Ascending aorta (tissue), 2 donors: ENCODE measurements at regions not wholly inside any gene's neighbourhood (a gene's known extent, or its start where the extent isn't known, plus 50 kb on each side); places are given as distances from the start of the nearest gene placed in this dataset.

Experiments used
- DNase-seq, 2 donors: peaks; one replicate each; pipeline ENCODE4 v3.0.0-alpha.2; 2019; ENCODE audit warnings: low spot score in 2 of 2
- H3K27ac ChIP-seq, 2 donors: fragments of 200-600 bp; sonication (generic); one replicate each; pipeline ENCODE4 v1.5.1; 2016 to 2017; ENCODE audit warnings: mild to moderate bottlenecking in 1 of 2
- H3K27me3 ChIP-seq: fragments of 200-600 bp; sonication (generic); one replicate; pipeline ENCODE4 v1.5.1; 2017
- H3K36me3 ChIP-seq, 2 donors: fragments of 200-600 bp; sonication (generic); one replicate each; pipeline ENCODE4 v1.5.1; 2016
- H3K4me1 ChIP-seq, 2 donors: fragments of 200-600 bp; sonication (generic); one replicate each; pipeline ENCODE4 v1.5.1; 2016 to 2017; ENCODE audit warnings: mild to moderate bottlenecking in 1 of 2
- H3K4me3 ChIP-seq, 2 donors: fragments of 200-600 bp; sonication (generic); one replicate each; pipeline ENCODE4 v1.5.1; 2016 to 2017; ENCODE audit warnings: mild to moderate bottlenecking in 1 of 2
- H3K9me3 ChIP-seq, 2 donors: fragments of 200-600 bp; sonication (generic); one replicate each; pipeline ENCODE4 v1.5.1; 2016
- intact Hi-C: fragments of 100-400 bp; cut with DNase I; formaldehyde crosslinking; loops from one replicate; pipeline ENCODE4 v1.15.1; 2023
- TF ChIP-seq, protein P1 (sequence below), 3 experiments: fragments of 200-600 bp in 2 of 3; fragments of 450-650 bp in 1 of 3; sonication (generic) in 2 of 3; IDR thresholded peaks; one replicate each; pipeline ENCODE4 v1.5.1; 2016 to 2019; ENCODE audit warnings: antibody characterized with exemption in 3 of 3, mild to moderate bottlenecking in 1 of 3, moderate library complexity in 1 of 3

DNA sequence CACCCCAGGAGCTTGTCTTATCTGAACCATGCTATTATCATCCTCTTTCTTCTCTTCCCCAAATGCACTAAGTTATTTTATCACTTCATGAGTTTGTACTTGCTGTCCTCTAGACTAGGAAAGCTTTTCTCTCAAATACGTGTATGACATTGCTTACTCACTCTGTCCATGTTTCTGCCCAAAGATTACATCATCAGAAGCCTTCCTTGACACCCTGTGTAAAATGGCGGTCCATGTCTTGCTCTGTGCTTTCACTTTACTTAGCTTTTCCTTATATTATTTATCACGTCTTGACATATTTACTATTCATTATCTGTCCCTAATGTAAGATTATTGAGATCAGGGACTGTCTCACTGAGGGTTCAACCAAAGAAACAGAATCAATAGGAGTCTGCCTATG lies 196.1 kb upstream of the ZEB2 start:
- intact Hi-C loops, result loop anchor here (10.0 kb wide), 1 partner anchor 111 kb away; no protein-coding TSS in a partner anchor

GRCh38 chr2:144713410-144713809 lies 193.5 kb upstream of the ZEB2 start:
- DNase-seq, result no peak
- no peaks in the 10 kb centered on the region for H3K36me3 ChIP-seq
- TF ChIP-seq, protein P1, sequence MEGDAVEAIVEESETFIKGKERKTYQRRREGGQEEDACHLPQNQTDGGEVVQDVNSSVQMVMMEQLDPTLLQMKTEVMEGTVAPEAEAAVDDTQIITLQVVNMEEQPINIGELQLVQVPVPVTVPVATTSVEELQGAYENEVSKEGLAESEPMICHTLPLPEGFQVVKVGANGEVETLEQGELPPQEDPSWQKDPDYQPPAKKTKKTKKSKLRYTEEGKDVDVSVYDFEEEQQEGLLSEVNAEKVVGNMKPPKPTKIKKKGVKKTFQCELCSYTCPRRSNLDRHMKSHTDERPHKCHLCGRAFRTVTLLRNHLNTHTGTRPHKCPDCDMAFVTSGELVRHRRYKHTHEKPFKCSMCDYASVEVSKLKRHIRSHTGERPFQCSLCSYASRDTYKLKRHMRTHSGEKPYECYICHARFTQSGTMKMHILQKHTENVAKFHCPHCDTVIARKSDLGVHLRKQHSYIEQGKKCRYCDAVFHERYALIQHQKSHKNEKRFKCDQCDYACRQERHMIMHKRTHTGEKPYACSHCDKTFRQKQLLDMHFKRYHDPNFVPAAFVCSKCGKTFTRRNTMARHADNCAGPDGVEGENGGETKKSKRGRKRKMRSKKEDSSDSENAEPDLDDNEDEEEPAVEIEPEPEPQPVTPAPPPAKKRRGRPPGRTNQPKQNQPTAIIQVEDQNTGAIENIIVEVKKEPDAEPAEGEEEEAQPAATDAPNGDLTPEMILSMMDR (IDR thresholded peaks at IDR 0.05), result no peak
- H3K4me1 ChIP-seq, result peaks cover 0 to 5% of the 10 kb centered on the region in 2 donors
- intact Hi-C loops, result loop anchor here (10.0 kb wide), 1 partner anchor 109 kb away; no protein-coding TSS in a partner anchor
- H3K4me3 ChIP-seq, result no peak overlapping the region
- peaks cover 3 to 10% of the 10 kb centered on the region in 2 donors for H3K9me3 ChIP-seq
- peak overlapping the region; percentile 43 to 47 for H3K27ac ChIP-seq
- H3K27me3 ChIP-seq, result no peaks in the 10 kb centered on the region

More for the DNA sequence above, 196.1 kb upstream of the ZEB2 start:
- Histone ChIP-seq H3K27ac (no peak overlapping the region), H3K27me3 (no peaks in the 10 kb centered on the region), H3K4me1 (peaks cover 0 to 5% of the 10 kb centered on the region in 2 donors), H3K4me3 (no peak overlapping the region), H3K9me3 (peaks cover 5 to 20% of the 10 kb centered on the region in 2 donors), H3K36me3 (no peaks in the 10 kb centered on the region)
- no peak for DNase-seq
- TF ChIP-seq, protein P1 (IDR thresholded peaks at IDR 0.05), result no peak

- Histone ChIP-seq H3K27ac (peak overlapping the region; percentile 43 to 65), H3K27me3 (no peaks in the 10 kb centered on the region), H3K4me3 (no peak overlapping the region), H3K4me1 (peaks cover 0 to 5% of the 10 kb centered on the region in 2 donors), H3K36me3 (no peaks in the 10 kb centered on the region), H3K9me3 (peaks cover 0 to under 1% of the 10 kb centered on the region in 2 donors)
- no peak for DNase-seq
- intact Hi-C loops, result loop anchor here (10.0 kb wide), 1 partner anchor 108 kb away; no protein-coding TSS in a partner anchor
- TF ChIP-seq, protein P1 (IDR thresholded peaks at IDR 0.05), result no peak
Observed at GRCh38 chr2:144712550-144712940, 192.6 kb upstream of the ZEB2 start.

DNA sequence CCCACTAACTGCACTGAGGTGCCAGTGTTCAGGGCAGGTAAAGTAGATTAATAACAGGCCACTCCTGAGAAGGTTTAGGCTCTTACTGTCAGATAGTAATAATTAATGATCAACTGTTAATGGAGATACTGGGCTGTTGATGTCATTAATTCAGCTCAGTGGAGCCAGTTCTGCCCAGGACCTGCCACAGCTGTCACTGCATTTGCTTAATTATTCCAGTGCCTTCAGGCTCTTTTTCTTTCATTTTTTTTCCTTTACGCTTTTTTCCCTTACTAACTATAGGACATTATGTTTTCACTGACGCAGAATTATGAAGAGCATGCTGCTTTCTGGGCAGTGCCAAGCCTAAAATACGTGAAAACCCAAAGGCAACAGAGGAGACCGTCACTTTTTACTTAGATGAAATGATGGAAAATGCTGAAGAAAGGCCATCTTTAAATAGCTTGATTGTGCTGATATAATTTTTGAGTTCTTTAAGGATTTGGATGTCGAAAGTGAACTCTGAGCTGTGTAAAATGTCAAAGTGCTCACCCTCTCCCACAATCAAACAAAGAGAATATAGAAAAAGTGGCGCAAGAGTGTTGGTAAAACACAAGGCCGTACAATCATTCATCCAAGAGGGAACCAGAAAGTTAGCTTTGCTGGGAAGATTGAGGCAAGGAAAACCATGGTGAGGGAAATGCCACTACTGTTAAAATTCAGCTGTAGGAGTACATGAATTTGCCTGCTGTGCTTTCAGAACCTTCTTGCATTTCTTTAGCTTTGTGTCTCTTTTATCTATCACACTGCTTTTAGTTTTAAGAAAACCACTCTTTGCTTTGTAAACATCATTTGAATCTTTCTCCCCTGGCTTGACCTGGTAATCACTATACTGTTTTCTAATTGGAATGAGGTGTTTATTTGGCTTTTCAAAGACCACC lies 192.0 kb upstream of the ZEB2 start:
- Histone ChIP-seq H3K4me3 (no peak overlapping the region), H3K36me3 (no peaks in the 10 kb centered on the region), H3K9me3 (no peaks in the 10 kb centered on the region), H3K27me3 (no peaks in the 10 kb centered on the region), H3K27ac (peak overlapping the region; percentile 43 to 65), H3K4me1 (peaks cover 0 to 7% of the 10 kb centered on the region in 2 donors)
- DNase-seq, result no peak
- TF ChIP-seq, protein P1 (IDR thresholded peaks at IDR 0.05), result no peak
- intact Hi-C loops, result loop anchor here (10.0 kb wide), 1 partner anchor 107 kb away; no protein-coding TSS in a partner anchor

- Histone ChIP-seq H3K27me3 (no peaks in the 10 kb centered on the region), H3K9me3 (no peaks in the 10 kb centered on the region), H3K4me3 (no peak overlapping the region), H3K27ac (no peak overlapping the region), H3K4me1 (peaks cover 0 to 7% of the 10 kb centered on the region in 2 donors), H3K36me3 (no peaks in the 10 kb centered on the region)
- TF ChIP-seq, protein P1 (IDR thresholded peaks at IDR 0.05), result no peak
- intact Hi-C loops, result loop anchor here (10.0 kb wide), 1 partner anchor 106 kb away; no protein-coding TSS in a partner anchor
- no peak for DNase-seq
Observed at GRCh38 chr2:144711084-144711483, 191.2 kb upstream of the ZEB2 start.
